Fibroblast of pulmonary artery (primary cell): ENCODE measurements at regions not wholly inside any gene's neighbourhood (a gene's known extent, or its start where the extent isn't known, plus 50 kb on each side); places are given as distances from the start of the nearest gene placed in this dataset.
"Not testable (repeated sequence)": the region's sequence is repeated elsewhere in the genome, so short reads cannot be mapped to it uniquely, and the experiment has no call there.

ENCODE experiments used
- DNase-seq: peaks from one replicate; pipeline ENCODE4 v3.0.0-alpha.2; 2010; ENCODE audit warnings: low read depth
- H3K4me3 ChIP-seq: replicated peaks from 2 replicates; pipeline ENCODE4 v1.5.1; 2011; ENCODE audit warnings: low read depth, mild to moderate bottlenecking, control low read depth, low read length, moderate library complexity

- not testable (repeated sequence) for DNase-seq, H3K4me3 ChIP-seq
Observed at GRCh38 chr2:89888693-89889092, 1197.2 kb downstream of the RPIA start.

DNA sequence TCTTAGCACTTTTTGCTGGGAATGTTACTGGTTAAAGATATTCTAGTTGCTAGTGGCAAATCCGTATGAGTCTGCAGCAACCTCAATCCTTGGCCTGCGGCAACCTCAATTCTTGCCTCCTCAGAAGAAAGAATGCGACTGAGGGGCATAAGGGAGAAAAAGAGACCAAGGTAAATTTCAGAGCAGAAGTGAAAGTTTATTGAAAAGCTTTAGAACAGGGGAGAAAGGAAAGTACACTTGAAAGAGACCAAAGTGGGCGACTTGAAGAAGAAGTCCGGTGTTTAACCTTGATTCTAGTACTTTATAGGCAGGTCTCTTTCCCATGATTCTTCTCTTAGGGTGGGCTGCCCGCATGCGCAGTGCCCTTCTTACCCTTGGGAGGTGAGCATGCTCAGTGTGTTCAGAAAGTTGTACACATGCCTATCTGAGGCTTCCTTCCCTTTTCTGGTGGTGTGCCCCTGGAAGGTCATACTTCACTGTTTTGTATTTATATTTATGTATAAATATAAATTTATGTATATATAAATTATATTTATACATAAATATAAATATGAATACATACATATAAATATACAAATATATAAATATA, 1198.8 kb downstream of the RPIA start:
- H3K4me3 ChIP-seq, DNase-seq: not testable (repeated sequence)

DNA sequence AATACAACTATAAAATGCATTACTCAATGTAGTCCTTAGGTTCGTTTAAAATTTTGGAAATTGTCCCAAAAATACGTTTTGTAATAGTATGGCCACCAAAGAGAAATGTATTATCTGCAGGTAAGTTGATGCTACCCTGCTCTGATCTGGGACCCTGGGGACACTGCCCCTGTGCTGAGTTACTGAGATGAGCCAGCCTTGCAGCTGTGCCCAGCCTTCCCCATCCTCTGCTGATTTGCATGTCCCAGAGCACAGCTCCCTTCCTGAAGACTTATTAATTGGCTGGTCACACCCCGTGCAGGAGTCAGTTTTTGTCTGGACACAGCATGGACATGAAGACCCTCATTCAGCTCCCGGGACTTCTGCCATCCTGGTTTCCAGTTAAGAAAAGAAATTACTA, 1203.5 kb downstream of the RPIA start:
- H3K4me3 ChIP-seq, DNase-seq: not testable (repeated sequence)

- not testable (repeated sequence) for DNase-seq, H3K4me3 ChIP-seq
Observed at GRCh38 chr2:89895629-89896028, 1204.2 kb downstream of the RPIA start.

GRCh38 chr2:89927018-89927417, 1235.5 kb downstream of the RPIA start:
- DNase-seq, H3K4me3 ChIP-seq: not testable (repeated sequence)

DNA sequence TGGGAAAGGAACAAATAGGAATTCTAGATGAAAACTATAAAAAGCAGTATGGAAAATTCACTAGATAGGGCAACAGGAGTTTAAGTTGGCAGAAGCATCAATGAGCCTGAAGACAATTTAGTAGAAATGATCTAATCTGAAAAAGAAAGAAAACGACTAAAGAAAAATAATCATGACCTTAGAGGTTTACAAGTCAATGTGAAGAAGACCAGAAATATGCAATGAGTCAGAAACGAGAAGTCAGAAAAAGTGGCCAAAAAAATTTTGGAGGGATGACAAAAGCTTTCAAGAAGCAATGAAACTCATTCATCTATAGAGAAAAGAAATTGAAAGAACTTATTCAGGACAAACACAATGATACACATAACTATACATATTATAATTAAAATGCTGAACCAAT, 1244.0 kb downstream of the RPIA start:
- H3K4me3 ChIP-seq, DNase-seq: not testable (repeated sequence)

- DNase-seq, H3K4me3 ChIP-seq: not testable (repeated sequence)
Observed at GRCh38 chr2:89936011-89936410, 1244.5 kb downstream of the RPIA start.

GRCh38 chr2:89936559-89936958, 1245.1 kb downstream of the RPIA start:
- not testable (repeated sequence) for H3K4me3 ChIP-seq, DNase-seq

DNA sequence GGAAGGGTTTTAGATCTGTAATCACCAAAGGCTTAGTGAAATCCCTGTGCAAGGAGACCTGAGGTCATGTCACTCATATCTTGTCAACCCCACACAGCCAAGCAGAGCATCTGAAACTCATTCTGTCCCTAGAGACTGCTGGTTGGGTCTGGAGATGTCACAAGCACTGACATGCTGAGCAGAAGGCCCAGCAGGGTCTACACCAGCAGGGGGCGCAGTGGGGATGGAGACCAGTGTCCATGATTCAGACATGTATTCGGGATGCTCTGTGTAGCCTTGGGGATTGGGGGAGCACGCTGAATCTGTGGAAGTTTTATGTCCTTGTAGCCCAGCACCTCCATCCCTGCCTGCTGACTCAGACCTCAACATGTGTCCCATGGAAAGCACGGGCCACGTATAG, 1247.3 kb downstream of the RPIA start:
- H3K4me3 ChIP-seq, DNase-seq: not testable (repeated sequence)

GRCh38 chr2:89944267-89944666, 1252.8 kb downstream of the RPIA start:
- not testable (repeated sequence) for DNase-seq, H3K4me3 ChIP-seq

DNA sequence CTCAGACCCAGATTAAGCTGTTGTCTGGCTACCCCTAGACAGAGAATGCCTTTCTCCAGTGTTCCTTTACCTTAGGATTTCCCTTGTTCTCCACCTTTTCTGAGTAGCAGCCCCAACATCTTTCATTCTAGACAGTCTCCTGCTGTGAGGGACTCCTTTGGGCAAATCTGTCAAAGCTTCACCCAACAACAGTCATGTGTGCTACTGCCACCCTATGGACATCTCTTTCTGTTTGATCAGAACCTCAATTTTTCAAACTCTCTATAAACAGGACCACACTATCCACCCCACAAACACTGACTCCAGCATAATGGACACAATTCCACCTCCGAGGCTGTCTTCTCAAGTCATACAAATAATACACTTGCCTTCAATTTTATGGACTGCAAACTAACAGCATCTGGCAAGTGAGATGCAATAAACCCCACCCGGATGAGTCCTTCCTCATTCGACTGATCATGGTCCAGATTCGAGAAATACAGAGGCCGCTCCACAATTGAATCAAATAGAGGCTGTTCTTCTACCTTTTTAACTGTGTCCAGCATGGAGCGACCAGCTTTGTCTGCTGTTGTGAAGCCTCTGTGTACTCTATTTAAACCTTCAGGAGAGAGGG, 1253.6 kb downstream of the RPIA start:
- not testable (repeated sequence) for H3K4me3 ChIP-seq, DNase-seq

DNA sequence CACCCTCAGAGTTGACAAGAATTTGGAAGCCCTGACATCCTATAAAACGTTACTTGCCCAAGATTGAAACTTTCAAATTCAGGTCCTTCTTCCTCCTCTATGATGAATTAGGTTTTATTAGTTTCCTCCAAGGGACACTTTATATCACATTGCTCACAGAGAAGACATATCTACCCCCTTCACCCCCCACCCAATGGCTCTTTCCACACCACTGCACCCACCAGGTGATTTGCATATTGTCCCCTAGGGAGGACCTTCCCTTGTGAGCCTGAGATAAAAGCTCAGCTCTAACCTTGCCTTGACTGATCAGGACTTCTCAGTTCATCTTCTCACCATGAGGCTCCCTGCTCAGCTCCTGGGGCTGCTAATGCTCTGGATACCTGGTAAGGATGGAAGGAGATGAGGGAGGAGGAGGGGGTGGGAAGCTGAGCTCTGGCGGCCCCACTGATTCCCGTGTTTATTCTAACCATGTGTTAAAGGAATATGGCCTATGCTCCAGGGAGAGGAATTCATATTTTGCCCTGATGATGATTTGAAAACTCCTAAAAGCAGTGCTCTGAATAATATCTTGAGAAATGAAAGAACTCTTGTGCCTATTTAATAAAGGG, 1255.8 kb downstream of the RPIA start:
- DNase-seq, H3K4me3 ChIP-seq: not testable (repeated sequence)

- H3K4me3 ChIP-seq, DNase-seq: not testable (repeated sequence)
Observed at GRCh38 chr2:89948102-89948501, 1256.6 kb downstream of the RPIA start.

DNA sequence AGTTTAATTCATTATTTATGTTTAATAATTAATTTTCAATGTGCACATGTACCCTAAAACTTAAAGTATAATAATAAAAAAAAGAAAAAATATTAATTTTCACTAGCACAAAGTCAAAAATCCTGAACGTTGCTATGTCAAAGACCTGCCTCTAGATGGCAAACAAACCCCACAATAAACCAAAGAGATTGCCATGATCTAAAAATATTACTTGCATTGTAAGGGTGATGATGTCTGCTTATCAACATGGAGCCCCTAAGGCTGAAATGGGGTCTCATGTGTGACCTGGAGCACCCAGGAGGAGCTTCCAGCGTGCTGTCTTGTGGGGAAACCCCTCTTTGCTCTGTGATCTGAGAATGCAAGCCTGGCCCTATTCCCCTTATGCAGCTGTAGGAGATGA, 1259.3 kb downstream of the RPIA start:
- not testable (repeated sequence) for DNase-seq, H3K4me3 ChIP-seq

GRCh38 chr2:89957236-89957635, 1265.8 kb downstream of the RPIA start:
- not testable (repeated sequence) for DNase-seq, H3K4me3 ChIP-seq

DNA sequence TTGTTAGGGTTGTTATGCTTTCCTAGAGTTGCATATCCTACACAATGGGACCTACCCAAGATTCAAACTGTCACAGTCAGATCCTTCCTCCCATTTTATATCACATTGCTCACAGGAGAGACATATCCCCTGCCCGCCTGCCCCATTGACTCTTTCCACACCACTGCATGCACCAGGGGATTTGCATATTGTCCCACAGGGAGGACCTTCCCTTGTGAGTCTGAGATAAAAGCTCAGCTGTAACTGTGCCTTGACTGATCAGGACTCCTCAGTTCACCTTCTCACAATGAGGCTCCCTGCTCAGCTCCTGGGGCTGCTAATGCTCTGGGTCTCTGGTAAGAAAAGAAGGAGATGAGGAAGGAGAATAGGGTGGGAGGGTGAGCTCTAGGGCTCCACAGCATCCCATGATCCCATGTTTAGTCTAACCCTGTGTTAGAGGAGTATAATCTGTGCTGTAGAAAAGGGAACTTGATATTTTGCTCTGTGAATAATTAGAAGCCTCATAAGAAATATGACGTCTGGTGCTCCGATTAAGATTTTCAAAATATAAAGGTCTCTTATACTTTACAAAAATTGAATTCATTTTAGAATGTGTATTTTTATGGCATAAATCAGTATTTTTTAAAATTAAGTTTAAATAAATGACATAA, 1268.4 kb downstream of the RPIA start:
- H3K4me3 ChIP-seq, DNase-seq: not testable (repeated sequence)

DNA sequence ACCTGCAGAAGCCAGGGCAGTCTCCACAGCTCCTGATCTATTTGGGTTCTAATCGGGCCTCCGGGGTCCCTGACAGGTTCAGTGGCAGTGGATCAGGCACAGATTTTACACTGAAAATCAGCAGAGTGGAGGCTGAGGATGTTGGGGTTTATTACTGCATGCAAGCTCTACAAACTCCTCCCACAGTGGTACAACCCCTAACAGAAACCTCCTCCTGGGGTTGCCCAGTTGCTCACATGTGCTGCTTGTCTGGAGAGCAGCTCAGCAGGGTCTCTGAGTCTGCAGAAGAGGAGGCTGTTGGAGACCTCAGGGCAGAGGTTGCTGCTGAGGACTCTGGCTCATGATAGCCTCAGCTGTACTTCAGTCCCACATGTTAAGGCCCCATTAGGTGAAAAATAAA, 1269.1 kb downstream of the RPIA start:
- H3K4me3 ChIP-seq, DNase-seq: not testable (repeated sequence)

GRCh38 chr2:89968567-89968966, 1277.1 kb downstream of the RPIA start:
- DNase-seq, H3K4me3 ChIP-seq: not testable (repeated sequence)

DNA sequence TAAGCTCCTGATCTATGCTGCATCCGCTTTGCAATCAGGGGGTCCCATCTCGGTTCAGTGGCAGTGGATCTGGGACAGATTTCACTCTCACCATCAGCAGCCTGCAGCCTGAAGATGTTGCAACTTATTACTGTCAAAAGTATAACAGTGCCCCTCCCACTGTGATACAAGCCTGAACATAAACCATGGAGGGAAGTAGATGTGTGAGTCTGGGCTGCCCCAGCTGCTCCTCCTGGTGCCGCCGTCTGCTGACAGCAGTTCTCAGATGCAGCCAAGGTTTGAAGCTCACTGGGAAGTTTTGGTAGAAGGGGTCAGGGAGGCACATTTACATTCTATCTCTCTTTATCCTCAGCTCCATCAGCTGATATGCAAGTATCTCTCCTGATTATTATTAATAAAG, 1277.7 kb downstream of the RPIA start:
- not testable (repeated sequence) for H3K4me3 ChIP-seq, DNase-seq

- H3K4me3 ChIP-seq, DNase-seq: not testable (repeated sequence)
Observed at GRCh38 chr2:89973849-89974248, 1282.4 kb downstream of the RPIA start.
